ENCODE measurements at regions not wholly inside any gene's neighbourhood (a gene's known extent, or its start where the extent isn't known, plus 50 kb on each side); places are given as distances from the start of the nearest gene placed in this dataset.

GRCh38 chr9:32278991-32279390 lies 105.5 kb upstream of the ACO1 start:
- TF ChIP-seq CTCF (IDR thresholded peaks at IDR 0.05; ENCODE audit: control extremely low read depth, extremely low read depth, low read depth, missing control alignments) = no peak
- DNase-seq (ENCODE audit: extremely low spot score) = no peak
- ChIA-PET POLR2A (no interaction called here), CTCF (no interaction called here)

GRCh38 chr9:32289756-32290155 lies 94.7 kb upstream of the ACO1 start:
- DNase-seq (ENCODE audit: extremely low spot score) = no peak
- CTCF ChIA-PET = interaction anchor here (0.9 kb wide), 1 partner anchor 37 kb away, joined by 3 read pairs; no protein-coding TSS in a partner anchor
- POLR2A ChIA-PET = no interaction called here
- no peak for TF ChIP-seq CTCF (IDR thresholded peaks at IDR 0.05; ENCODE audit: control extremely low read depth, extremely low read depth, low read depth, missing control alignments)

GRCh38 chr9:32291370-32291769 lies 93.1 kb upstream of the ACO1 start:
- ChIA-PET POLR2A (no interaction called here), CTCF (no interaction called here)
- no peak for TF ChIP-seq CTCF (IDR thresholded peaks at IDR 0.05; ENCODE audit: control extremely low read depth, extremely low read depth, low read depth, missing control alignments)
- DNase-seq (ENCODE audit: extremely low spot score) = no peak

GRCh38 chr9:32292611-32293010 lies 91.8 kb upstream of the ACO1 start:
- DNase-seq (ENCODE audit: extremely low spot score) = no peak
- POLR2A ChIA-PET = interaction anchor here (0.5 kb wide), 1 partner anchor 49 kb away, joined by 4 read pairs; no protein-coding TSS in a partner anchor
- CTCF ChIA-PET = no interaction called here
- TF ChIP-seq CTCF (IDR thresholded peaks at IDR 0.05; ENCODE audit: control extremely low read depth, extremely low read depth, low read depth, missing control alignments) = no peak

- TF ChIP-seq CTCF (IDR thresholded peaks at IDR 0.05; ENCODE audit: control extremely low read depth, extremely low read depth, low read depth, missing control alignments) = no peak
- POLR2A ChIA-PET = no interaction called here
- CTCF ChIA-PET = no interaction called here
- no peak for DNase-seq (ENCODE audit: extremely low spot score)
These were observed 91.4 kb upstream of the ACO1 start for GRCh38 chr9:32293091-32293490.

GRCh38 chr9:32294106-32294505 lies 90.3 kb upstream of the ACO1 start:
- no peak for DNase-seq (ENCODE audit: extremely low spot score)
- CTCF ChIA-PET = no interaction called here
- no peak for TF ChIP-seq CTCF (IDR thresholded peaks at IDR 0.05; ENCODE audit: control extremely low read depth, extremely low read depth, low read depth, missing control alignments)
- POLR2A ChIA-PET = no interaction called here

GRCh38 chr9:32300373-32300772 lies 84.1 kb upstream of the ACO1 start:
- no peak for DNase-seq (ENCODE audit: extremely low spot score)

More at GRCh38 chr9:32300373-32300772, 84.1 kb upstream of the ACO1 start:
- ChIA-PET CTCF (no interaction called here), POLR2A (no interaction called here)
- TF ChIP-seq CTCF (IDR thresholded peaks at IDR 0.05; ENCODE audit: control extremely low read depth, extremely low read depth, low read depth, missing control alignments) = no peak

All from GM10248 (cell line).